SU-DHL-6 (cell line): ENCODE measurements at regions not wholly inside any gene's neighbourhood (a gene's known extent, or its start where the extent isn't known, plus 50 kb on each side); places are given as distances from the start of the nearest gene placed in this dataset.

Source experiments
- CTCF ChIP-seq: fragments of 200-600 bp; sonication (generic); IDR thresholded peaks from one replicate; pipeline ENCODE4 v1.5.1; 2017; ENCODE audit warnings: antibody characterized with exemption, mild to moderate bottlenecking, low read length, moderate library complexity; ENCODE audit not compliant: insufficient read depth, poor library complexity, severe bottlenecking
- EZH2phosphoT487 ChIP-seq: fragments of 200-600 bp; sonication (generic), shearing (Covaris generic); conservative IDR thresholded peaks from 2 replicates; pipeline ENCODE4 v1.6.1; 2018; ENCODE audit warnings: mild to moderate bottlenecking, antibody characterized with exemption, low read length, moderate library complexity, mixed read lengths

- TF ChIP-seq CTCF (no peak), EZH2phosphoT487 (no peak)
Measured at GRCh38 chr5:14998491-14998890, 126.9 kb upstream of the ANKH start.
